ENCODE measurements at regions not wholly inside any gene's neighbourhood (a gene's known extent, or its start where the extent isn't known, plus 50 kb on each side); places are given as distances from the start of the nearest gene placed in this dataset.

GRCh38 chr6:94026575-94026974 lies 607.2 kb upstream of the EPHA7 start:
- no peak for ATAC-seq
- TF ChIP-seq PPARA (CRISPR knock-in tag; IDR thresholded peaks at IDR 0.05; ENCODE audit: borderline replicate concordance): no peak
- no peak for TF ChIP-seq POU6F1 (CRISPR knock-in tag; IDR thresholded peaks at IDR 0.05; ENCODE audit: borderline replicate concordance, low read depth)
- TF ChIP-seq CREB5 (CRISPR knock-in tag; IDR thresholded peaks at IDR 0.05; ENCODE audit: low read depth): no peak
- no peak for TF ChIP-seq TCF4 (CRISPR knock-in tag; IDR thresholded peaks at IDR 0.05; ENCODE audit: borderline replicate concordance)
- no peak for TF ChIP-seq SNAI2 (CRISPR knock-in tag; IDR thresholded peaks at IDR 0.05)

- TF ChIP-seq PPARA (CRISPR knock-in tag; IDR thresholded peaks at IDR 0.05; ENCODE audit: borderline replicate concordance) (no peak), GLIS3 (CRISPR knock-in tag; IDR thresholded peaks at IDR 0.05) (no peak), PATZ1 (CRISPR knock-in tag; IDR thresholded peaks at IDR 0.05; ENCODE audit: borderline replicate concordance) (no peak), ISL1 (CRISPR knock-in tag; IDR thresholded peaks at IDR 0.05) (no peak), ARNTL (CRISPR knock-in tag; IDR thresholded peaks at IDR 0.05; ENCODE audit: borderline replicate concordance, low read depth) (no peak), ZNF8 (CRISPR knock-in tag; IDR thresholded peaks at IDR 0.05) (no peak), OSR1 (CRISPR knock-in tag; IDR thresholded peaks at IDR 0.05) (no peak), CSDC2 (CRISPR knock-in tag; IDR thresholded peaks at IDR 0.05) (no peak), TCF4 (CRISPR knock-in tag; IDR thresholded peaks at IDR 0.05; ENCODE audit: borderline replicate concordance) (no peak)
- no peak for ATAC-seq
Measured at GRCh38 chr6:94005835-94006234, 586.5 kb upstream of the EPHA7 start.

GRCh38 chr6:93992976-93993375 lies 573.6 kb upstream of the EPHA7 start:
- ATAC-seq: no peak
- TF ChIP-seq PATZ1 (CRISPR knock-in tag; IDR thresholded peaks at IDR 0.05; ENCODE audit: borderline replicate concordance) (no peak), ZNF565 (CRISPR knock-in tag; conservative IDR thresholded peaks at IDR 0.05; ENCODE audit: low read depth) (no peak), ZNF8 (CRISPR knock-in tag; IDR thresholded peaks at IDR 0.05) (no peak), PPARA (CRISPR knock-in tag; IDR thresholded peaks at IDR 0.05; ENCODE audit: borderline replicate concordance) (no peak), CREB5 (CRISPR knock-in tag; IDR thresholded peaks at IDR 0.05; ENCODE audit: low read depth) (no peak), RARB (CRISPR knock-in tag; IDR thresholded peaks at IDR 0.05) (no peak), CSDC2 (CRISPR knock-in tag; IDR thresholded peaks at IDR 0.05) (no peak), CSRNP3 (CRISPR knock-in tag; IDR thresholded peaks at IDR 0.05) (no peak), ARNTL (CRISPR knock-in tag; IDR thresholded peaks at IDR 0.05; ENCODE audit: borderline replicate concordance, low read depth) (no peak)

- ATAC-seq: no peak
- TF ChIP-seq GLIS3 (CRISPR knock-in tag; IDR thresholded peaks at IDR 0.05): no peak
- TF ChIP-seq OSR1 (CRISPR knock-in tag; IDR thresholded peaks at IDR 0.05): no peak
- TF ChIP-seq CSDC2 (CRISPR knock-in tag; IDR thresholded peaks at IDR 0.05): no peak
- TF ChIP-seq PATZ1 (CRISPR knock-in tag; IDR thresholded peaks at IDR 0.05; ENCODE audit: borderline replicate concordance): no peak
- TF ChIP-seq ZFP30 (CRISPR knock-in tag; IDR thresholded peaks at IDR 0.05): no peak
- no peak for TF ChIP-seq ZFP3 (CRISPR knock-in tag; IDR thresholded peaks at IDR 0.05)
- no peak for TF ChIP-seq TSHZ2 (CRISPR knock-in tag; IDR thresholded peaks at IDR 0.05)
- no peak for TF ChIP-seq POU6F1 (CRISPR knock-in tag; IDR thresholded peaks at IDR 0.05; ENCODE audit: borderline replicate concordance, low read depth)
- TF ChIP-seq ZNF565 (CRISPR knock-in tag; conservative IDR thresholded peaks at IDR 0.05; ENCODE audit: low read depth): no peak
Measured at GRCh38 chr6:93989630-93990029, 570.3 kb upstream of the EPHA7 start.

Measured in SK-N-SH treated with all-trans-retinoic acid at 6 μM for 48 hours (cell line).